Prostate gland (tissue), 2 donors: ENCODE measurements at regions not wholly inside any gene's neighbourhood (a gene's known extent, or its start where the extent isn't known, plus 50 kb on each side); places are given as distances from the start of the nearest gene placed in this dataset.

Source experiments
- DNase-seq: peaks from one replicate; pipeline ENCODE4 v3.0.0-alpha.2; 2019; ENCODE audit warnings: low spot score
- H3K27ac ChIP-seq, 2 donors: fragments of 200-600 bp; sonication (generic); 2 replicates each; pipeline ENCODE4 v1.5.1; 2017 to 2019
- H3K27me3 ChIP-seq: fragments of 200-600 bp; sonication (generic); replicated peaks from 2 replicates; pipeline ENCODE4 v1.5.1; 2019; ENCODE audit not compliant: insufficient read depth
- H3K36me3 ChIP-seq, 2 donors: fragments of 200-600 bp; sonication (generic); 1 replicate in 1 of 2; 2 replicates in 1 of 2; pipeline versions ENCODE4 v1.5.1 to v1.8.1; 2017 to 2019
- H3K4me1 ChIP-seq: fragments of 200-600 bp; sonication (generic); replicated peaks from 2 replicates; pipeline ENCODE4 v1.5.1; 2019
- H3K4me3 ChIP-seq, 2 donors: fragments of 200-600 bp; sonication (generic); 2 replicates each; pipeline ENCODE4 v1.5.1; 2017 to 2019
- H3K9me3 ChIP-seq: fragments of 200-600 bp; sonication (generic); 2 replicates; pipeline ENCODE4 v1.5.1; 2017
- POLR2A ChIP-seq: fragments of 450-650 bp; IDR thresholded peaks from one replicate; pipeline ENCODE4 v1.6.1; 2016; ENCODE audit warnings: antibody characterized with exemption, mild to moderate bottlenecking
- POLR2AphosphoS5 ChIP-seq: sonication (generic); formaldehyde crosslinking; IDR thresholded peaks from one replicate; pipeline ENCODE4 v1.6.1; 2017; ENCODE audit warnings: antibody characterized with exemption
- WGBS: methylation state at CpG from one replicate; pipeline ENCODE4 v1.1.5; 2018; 5-methylcytosine and 5-hydroxymethylcytosine counted together
- intact Hi-C: fragments of 100-400 bp; cut with DNase I; formaldehyde crosslinking; loops from one replicate; pipeline ENCODE4 v1.14.2; 2022
- TF ChIP-seq, protein P1 (sequence below), 4 experiments: fragments of 200-600 bp in 2 of 4; fragments of 450-650 bp in 2 of 4; sonication (generic) in 2 of 4; IDR thresholded peaks; 1 replicate in 3 of 4; 2 replicates in 1 of 4; pipeline ENCODE4 v1.5.1; 2016 to 2019; ENCODE audit warnings: antibody characterized with exemption in 4 of 4, mild to moderate bottlenecking in 2 of 4, moderate library complexity in 2 of 4

DNA sequence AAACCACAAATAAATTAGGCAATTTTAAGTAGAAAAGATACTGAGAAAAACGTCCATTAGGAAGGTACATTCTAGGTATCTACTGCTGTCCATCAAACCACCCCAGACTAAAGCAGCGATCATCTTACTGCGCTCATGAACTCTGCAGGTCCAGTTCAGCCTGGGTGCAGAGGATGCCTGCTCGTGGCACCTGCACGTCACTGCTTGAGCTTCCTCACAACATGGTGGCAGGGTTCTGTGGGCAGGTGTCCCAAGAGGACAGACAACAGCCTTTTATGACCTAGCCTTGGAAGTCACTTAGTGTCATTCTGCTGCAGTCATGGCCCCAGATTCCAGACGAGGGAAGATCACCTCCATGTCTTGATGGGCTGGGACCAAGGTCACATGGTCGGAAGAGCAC is 93.4 kb downstream of the MICALL2 start:
- intact Hi-C loops = no loop called here
- Histone ChIP-seq H3K9me3 (no peaks in the 10 kb centered on the region), H3K27ac (no peak overlapping the region), H3K4me1 (no peaks in the 10 kb centered on the region), H3K4me3 (no peak overlapping the region), H3K27me3 (peaks cover 29% of the 10 kb centered on the region), H3K36me3 (no peaks in the 10 kb centered on the region)
- TF ChIP-seq POLR2AphosphoS5 (no peak), POLR2A (no peak)
- TF ChIP-seq, protein P1, sequence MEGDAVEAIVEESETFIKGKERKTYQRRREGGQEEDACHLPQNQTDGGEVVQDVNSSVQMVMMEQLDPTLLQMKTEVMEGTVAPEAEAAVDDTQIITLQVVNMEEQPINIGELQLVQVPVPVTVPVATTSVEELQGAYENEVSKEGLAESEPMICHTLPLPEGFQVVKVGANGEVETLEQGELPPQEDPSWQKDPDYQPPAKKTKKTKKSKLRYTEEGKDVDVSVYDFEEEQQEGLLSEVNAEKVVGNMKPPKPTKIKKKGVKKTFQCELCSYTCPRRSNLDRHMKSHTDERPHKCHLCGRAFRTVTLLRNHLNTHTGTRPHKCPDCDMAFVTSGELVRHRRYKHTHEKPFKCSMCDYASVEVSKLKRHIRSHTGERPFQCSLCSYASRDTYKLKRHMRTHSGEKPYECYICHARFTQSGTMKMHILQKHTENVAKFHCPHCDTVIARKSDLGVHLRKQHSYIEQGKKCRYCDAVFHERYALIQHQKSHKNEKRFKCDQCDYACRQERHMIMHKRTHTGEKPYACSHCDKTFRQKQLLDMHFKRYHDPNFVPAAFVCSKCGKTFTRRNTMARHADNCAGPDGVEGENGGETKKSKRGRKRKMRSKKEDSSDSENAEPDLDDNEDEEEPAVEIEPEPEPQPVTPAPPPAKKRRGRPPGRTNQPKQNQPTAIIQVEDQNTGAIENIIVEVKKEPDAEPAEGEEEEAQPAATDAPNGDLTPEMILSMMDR (IDR thresholded peaks at IDR 0.05) = no peak
- DNase-seq = no peak
- WGBS = 88% methylated on average over 7 of the region's 7 CpGs

DNA sequence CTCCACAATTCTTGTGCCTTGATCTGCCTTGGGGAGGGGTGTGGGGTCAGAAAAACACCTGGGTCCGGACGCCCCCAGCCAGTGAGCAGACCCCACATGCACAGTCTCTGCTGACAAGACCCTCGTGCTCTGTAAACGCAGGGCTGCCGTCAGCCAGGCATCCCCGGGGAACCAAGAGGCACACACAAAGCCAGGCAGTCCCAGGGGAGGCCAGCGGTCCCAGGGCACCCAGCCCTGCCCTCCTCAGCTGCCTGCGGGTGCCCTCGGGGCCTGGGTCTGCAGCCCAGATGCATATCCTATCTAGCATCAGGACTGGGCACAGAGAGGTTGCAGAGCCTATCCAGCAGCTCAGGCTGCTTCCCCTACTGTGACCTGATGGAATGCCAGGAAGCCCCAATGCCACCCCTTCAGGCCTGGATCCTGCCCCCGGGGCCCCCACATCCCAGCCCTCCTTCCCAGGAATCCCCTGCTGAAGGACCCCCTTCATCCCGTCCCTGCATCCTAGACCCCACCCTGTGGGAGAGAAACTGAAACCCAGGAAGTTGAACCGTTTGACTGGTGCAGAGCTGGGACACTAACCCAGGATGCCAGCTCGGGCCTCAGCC is 92.4 kb downstream of the MICALL2 start:
- H3K27me3 ChIP-seq = peaks cover 33% of the 10 kb centered on the region
- no peaks in the 10 kb centered on the region for H3K4me1 ChIP-seq
- no peak for DNase-seq
- H3K36me3 ChIP-seq = no peaks in the 10 kb centered on the region
- no peak overlapping the region for H3K27ac ChIP-seq
- no peak overlapping the region for H3K4me3 ChIP-seq
- TF ChIP-seq, protein P1 (IDR thresholded peaks at IDR 0.05) = no peak
- TF ChIP-seq POLR2A = no peak
- TF ChIP-seq POLR2AphosphoS5 = no peak
- intact Hi-C loops = no loop called here
- H3K9me3 ChIP-seq = no peaks in the 10 kb centered on the region
- 36% methylated on average over 6 of the region's 13 CpGs for WGBS

DNA sequence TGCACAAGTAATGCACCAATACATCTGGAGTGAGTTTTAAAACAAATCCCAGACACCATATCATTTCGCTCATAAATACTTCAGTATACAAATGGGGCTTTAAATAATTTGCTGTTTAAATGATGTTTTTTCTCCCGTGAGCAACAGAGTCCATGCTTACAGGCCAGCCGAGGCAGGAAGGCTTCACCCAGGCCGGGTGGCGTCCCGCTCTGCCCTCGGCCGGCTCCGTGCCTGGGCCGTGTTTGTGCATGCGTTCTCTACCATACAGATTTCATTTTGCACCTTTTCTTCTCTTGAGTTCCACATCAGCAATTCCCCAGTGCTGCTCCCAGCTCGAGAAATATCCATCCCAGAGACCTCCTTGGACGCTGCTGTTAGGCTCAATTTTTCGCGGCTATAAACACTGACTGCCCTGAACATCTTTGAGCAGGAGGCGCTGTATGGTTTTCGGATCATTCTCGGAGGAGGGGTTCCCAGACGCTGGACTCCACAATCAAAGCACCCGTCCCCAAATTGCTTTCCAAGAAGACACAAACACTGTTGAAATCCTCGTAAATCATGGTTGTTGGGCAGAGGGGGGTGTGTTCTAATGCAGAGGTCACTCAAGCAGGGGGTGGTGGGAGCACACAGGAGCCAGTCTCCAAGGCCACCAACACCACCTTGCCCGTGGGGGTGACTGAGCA is 91.6 kb downstream of the MICALL2 start:
- intact Hi-C loops = no loop called here
- Histone ChIP-seq H3K36me3 (no peaks in the 10 kb centered on the region), H3K27me3 (peaks cover 33% of the 10 kb centered on the region), H3K4me3 (no peak overlapping the region), H3K27ac (no peak overlapping the region), H3K9me3 (no peaks in the 10 kb centered on the region), H3K4me1 (no peaks in the 10 kb centered on the region)
- TF ChIP-seq POLR2A (no peak), POLR2AphosphoS5 (no peak)
- TF ChIP-seq, protein P1 (IDR thresholded peaks at IDR 0.05) = no peak
- no peak for DNase-seq
- 30% methylated on average over 22 of the region's 22 CpGs for WGBS

DNA sequence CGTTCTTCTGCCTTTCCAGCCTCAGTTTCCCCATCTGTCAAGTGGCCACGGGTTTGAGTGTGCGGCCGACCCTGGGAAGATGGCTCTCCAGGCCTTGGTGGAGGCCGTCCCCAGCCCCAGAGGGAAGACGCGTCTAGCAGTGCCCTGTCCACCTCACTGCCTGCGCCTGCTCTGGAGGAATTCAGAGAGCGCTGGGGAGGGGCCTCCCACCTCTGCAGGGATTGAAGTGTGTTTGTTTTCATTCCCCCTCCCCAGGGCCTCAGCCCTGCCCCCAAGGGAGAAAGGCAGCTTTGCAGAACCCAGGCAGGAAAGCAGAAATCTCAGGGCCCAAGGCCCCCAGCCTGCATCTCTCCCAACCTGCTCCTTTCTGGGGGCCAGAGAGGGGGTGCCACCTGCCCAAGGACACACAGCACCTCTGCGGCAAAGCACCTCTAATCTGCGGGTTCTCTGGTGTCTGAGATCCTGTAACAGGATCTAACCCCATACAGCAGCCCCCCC is 91.0 kb downstream of the MICALL2 start:
- 11% methylated on average over 7 of the region's 11 CpGs for WGBS
- Histone ChIP-seq H3K4me3 (no peak overlapping the region), H3K9me3 (no peaks in the 10 kb centered on the region), H3K36me3 (no peaks in the 10 kb centered on the region), H3K27me3 (peaks cover 33% of the 10 kb centered on the region), H3K4me1 (no peaks in the 10 kb centered on the region), H3K27ac (no peak overlapping the region)
- TF ChIP-seq POLR2AphosphoS5 (no peak), POLR2A (no peak)
- TF ChIP-seq, protein P1 (IDR thresholded peaks at IDR 0.05) = no peak
- intact Hi-C loops = no loop called here
- no peak for DNase-seq
